ENCODE measurements at regions not wholly inside any gene's neighbourhood (a gene's known extent, or its start where the extent isn't known, plus 50 kb on each side); places are given as distances from the start of the nearest gene placed in this dataset.

DNA sequence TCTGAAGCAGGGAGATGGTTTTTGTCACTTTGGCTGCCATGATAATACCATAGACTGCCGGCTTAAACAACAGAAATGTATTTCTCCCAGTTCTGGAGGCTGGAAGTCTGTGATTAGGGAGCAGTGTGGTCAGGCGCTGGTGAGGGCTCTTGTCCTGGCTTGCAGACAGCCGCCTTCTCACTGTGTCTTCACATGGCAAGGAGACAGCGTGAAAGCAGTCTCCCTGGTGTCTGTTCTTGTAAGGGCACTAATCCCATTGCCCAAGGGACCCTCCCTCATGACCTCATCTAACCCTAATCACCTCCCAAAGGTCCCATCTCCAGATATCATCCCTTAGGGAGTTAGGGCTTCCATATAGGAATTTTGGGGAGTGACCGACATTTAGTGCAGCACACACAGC lies 167.0 kb downstream of the ENGASE start:
- DNase-seq, result no peak

DNA sequence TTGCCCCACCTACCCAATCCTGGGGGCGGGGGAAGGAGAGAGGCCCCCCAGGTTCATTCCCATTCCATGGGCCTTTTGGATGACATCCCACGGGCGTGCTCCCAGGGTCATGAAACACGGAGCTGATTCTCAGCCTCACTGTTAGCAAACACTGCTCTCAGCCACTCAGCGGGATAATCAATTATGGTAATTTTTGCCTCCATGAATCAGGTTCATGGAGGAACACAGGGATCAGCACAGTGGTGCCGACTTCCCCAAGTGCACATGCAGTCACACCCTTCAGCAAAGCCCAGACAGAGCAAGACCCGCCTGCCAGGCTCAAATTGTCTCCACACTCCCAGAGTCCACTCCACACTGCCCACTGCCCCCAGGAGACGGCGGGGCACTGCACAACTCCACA lies 164.6 kb downstream of the ENGASE start:
- no peak for DNase-seq

DNA sequence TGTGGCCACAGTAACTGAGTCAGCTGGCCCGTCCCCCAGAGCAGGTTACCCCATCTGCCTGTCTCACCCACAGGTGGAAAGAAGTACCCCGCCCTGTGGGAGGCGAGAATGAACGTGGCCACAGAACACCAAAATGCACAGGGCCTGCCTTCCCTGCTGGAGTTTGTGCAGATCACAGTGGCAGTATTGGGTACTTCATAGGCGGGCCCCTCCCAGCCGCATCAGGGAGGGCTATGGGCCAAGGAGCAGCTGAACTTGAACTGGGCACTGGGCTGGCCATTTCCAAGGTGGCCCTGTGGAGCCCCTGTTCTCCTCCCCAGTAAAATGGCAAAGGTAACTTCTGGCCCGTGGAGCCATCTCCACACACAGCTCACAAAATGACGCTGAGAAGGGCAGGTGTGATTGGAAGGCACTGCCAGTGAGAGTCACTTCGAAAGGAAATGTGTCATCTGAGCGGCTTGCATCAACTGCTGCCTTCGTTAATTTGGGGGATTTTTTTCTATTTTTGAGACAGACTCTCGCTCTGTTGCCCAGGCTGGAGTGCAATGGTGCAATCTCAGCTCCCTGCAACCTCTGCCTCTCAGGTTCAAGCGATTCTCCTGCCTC lies 162.9 kb downstream of the ENGASE start:
- DNase-seq, result no peak

DNA sequence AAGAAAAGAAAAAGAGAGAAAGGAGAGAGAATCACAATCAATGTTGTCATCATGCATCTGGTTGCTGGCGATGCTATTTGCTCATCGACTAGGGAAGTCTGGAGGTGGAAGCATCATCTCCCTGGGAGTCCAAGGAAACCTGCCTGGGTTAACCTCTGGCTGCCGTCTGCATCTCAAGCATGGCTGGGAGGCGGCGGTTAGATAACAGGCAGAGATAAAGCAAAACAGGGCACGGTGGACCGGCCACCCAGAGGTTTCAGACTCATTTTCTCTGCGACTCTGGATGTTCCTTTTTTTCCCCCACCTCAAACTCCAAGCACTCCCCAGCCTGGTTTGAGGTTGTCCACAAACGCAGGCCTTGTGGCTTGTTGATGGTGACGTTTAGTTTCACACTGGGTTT lies 161.2 kb downstream of the ENGASE start:
- no peak for DNase-seq

DNA sequence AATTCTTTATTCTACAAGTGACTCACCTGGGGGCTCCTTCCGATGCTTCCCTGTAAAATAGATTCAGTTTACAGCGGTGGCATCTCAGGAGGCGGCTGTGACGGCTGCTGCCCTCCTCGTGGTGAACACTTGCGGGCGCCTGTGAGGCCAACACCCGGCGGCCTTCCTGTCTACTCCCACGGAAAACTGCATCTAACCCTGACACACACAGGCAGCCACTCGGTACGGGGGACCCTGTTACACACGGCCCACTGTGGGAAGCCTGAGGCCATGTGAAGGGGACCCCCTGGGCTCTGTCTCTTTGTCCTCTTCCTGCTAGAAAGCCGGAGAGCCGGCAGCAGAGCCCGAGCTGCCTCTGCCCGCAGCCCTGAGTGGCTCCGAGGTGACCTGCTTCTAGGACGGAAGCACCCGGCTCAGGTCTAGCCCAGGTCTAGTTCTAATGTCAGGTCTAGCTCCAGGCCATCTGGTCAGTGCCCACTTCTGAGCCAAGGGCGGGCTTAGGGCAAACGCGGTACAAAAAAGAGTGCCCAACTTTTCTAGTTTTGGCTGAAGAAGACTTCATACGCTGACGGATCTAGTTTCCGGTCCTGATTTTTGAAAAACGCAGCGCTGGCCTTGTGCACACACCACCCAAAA lies 159.4 kb downstream of the ENGASE start:
- DNase-seq, result no peak

DNA sequence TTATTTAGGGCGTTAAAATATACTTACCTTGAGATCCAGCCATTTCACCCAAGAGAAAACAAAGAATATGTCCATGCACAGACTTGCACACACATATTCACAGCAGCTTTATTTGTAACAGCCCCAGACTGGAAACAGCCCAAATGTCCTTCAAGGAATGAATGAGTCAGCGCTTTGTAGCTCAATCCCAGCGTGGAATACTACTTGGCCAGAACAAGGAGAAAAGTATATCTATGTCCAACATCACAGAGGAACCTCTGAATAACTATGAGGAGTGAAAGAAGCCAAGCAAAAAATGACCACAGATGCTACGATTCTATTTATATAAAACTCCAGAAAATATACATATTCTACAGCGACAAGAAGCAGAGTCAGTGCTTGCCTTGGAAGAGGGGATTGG lies 158.3 kb downstream of the ENGASE start:
- DNase-seq, result no peak

DNA sequence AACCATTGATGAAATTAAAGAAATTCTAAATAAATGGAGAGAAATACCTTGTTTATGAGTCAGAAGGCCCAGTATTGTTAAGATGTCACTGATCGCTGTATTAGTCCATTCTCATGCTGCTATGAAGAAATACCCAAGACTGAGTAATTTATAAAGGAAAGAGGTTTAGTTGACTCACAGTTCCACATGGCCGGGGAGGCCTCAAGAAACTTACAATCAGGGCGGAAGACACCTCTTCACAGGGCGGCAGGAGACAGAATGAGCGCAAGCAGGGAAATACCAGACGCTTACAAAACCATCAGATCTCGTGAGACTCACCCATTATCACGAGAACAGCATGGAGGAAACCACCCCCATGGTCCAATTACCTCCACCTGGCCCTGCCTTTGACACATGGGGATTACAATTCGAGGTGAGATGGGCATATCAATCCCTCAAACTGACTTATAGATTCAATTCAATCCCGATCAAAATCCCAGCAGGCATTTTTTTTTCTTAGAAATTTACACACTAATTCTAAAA lies 157.2 kb downstream of the ENGASE start:
- DNase-seq, result no peak

DNA sequence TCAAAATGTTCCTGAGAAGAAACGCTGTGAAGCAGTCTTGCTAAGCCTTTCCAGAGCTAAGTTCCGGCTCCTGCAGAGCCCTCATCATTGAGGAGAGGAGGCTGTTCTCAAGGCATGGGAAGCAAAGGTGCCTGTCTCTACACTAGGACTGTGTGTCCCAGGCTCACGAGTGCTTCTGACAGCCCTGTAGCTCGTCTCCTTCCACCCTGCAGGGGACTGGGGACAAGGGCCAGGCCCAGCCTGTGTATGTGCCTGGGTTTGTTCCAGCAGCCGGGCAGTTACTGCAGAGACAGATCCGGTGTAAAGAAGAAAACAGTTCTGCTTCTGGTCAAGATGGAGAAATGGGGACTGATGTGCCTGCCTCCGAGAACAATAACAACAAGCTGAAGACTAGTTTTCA lies 156.0 kb downstream of the ENGASE start:
- DNase-seq, result no peak

DNA sequence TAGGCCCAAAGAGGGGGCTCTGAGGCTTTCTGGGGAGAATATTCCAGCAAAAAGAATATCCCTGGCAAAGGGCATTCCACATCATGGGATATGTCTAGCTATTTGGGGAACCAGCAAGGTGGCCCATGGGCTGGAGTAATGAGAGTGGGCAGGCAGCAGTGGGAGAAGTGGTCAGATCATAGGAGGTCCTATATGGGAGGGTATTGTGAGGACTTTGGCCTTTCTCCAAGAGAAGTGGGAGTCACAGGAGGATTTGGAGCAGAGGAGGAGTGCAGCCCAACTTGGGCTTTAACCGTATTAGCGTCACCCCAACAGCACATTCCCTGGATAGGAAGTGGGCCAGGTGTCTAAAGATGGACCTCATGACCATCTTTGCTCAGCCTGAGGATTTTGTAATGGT lies 151.4 kb downstream of the ENGASE start:
- DNase-seq, result no peak

DNA sequence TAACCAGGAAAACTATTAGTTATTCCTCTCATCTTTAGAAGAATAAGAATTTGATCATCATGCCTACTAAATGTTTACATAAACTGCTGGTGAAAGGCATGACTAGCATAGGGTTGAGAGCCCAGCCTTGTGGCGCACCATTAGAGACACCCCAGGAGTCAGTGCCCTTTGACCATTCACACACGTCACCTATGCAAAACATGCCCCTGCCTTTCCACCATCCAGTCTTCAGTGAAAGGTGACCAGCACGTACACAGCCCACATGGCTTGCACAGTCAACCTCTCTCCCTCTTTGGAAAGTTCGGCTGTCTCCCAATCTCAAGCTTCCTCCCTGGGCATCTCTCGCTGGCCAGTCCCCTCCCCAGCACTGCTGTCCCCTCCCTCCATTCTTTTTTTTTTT lies 150.3 kb downstream of the ENGASE start:
- no peak for DNase-seq

DNA sequence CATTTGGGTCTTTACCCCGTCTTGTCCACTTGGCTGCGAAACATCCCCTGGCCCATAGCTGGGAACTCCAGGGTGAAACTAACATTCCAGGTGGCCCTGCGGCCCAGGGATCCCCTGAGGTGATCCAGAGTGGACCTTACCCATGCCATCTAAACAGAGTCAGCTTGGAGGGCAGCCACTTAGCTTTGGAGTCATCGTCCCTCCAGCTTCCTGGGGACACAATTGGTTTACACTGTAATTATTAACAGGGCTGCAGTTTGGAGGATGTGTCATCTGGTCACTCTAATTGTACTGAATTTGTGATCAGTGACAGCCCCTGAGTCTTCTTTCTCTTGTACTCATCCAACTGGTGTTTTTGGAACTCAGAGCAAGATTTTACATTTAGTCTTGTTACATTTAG lies 149.9 kb downstream of the ENGASE start:
- DNase-seq, result no peak

DNA sequence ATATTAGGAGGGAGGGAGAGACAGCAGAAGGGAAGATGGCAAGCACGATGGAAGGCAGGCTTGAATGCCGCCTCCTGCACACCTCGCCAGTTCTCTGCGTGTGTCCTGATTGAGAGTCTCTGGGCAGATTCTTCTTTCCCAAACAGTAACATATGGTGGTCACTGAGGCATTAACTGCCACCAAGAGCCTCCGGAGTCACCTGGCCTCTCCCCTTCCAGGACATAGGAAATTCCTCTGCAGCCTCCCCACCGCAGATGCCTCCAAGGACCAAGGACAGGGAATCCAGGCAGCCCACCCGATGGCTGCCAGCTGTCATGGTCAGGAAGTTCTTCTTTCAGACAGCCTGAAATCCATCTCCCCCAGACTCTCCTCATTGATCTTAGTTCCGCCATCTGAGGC lies 149.3 kb downstream of the ENGASE start:
- DNase-seq, result no peak

DNA sequence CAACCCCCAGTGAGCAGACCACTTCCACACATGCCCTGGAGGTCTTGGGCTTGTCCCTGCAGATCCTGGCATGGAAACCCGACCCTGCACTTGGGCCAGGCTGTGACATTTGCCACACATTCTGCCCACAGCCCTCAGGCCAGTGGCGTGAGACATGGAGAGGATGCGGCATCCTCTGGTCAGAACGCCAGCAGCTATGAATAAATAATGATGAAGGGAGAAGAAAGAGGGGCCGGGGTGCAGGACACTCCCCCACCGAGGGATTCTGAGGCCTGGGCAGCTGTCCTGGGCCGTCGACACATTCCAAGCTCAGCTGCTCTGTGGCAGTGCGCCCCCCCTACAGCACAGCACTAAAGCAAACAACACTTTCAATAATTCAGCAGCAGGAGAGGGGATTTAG lies 148.8 kb downstream of the ENGASE start:
- DNase-seq, result no peak

DNA sequence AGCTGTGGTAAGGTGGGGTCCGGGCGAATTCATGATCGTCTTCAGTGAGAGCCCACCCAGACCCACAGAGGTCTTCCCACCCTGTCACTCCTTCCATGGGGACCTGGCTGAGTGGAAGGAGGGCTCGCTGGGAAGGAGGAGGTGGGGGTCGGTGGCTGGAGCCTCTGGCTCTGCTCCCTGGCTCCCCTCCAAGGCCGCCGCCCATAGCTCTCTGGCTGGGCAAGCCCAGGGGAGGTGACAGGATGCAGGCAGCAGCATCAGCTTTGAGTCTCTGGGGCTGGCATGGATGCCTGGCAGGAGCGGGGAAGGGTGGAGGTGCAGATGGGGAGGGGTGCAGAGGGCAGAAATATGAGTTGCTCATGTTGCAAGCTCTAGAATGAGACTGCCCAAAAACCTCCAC lies 147.0 kb downstream of the ENGASE start:
- DNase-seq, result no peak

DNA sequence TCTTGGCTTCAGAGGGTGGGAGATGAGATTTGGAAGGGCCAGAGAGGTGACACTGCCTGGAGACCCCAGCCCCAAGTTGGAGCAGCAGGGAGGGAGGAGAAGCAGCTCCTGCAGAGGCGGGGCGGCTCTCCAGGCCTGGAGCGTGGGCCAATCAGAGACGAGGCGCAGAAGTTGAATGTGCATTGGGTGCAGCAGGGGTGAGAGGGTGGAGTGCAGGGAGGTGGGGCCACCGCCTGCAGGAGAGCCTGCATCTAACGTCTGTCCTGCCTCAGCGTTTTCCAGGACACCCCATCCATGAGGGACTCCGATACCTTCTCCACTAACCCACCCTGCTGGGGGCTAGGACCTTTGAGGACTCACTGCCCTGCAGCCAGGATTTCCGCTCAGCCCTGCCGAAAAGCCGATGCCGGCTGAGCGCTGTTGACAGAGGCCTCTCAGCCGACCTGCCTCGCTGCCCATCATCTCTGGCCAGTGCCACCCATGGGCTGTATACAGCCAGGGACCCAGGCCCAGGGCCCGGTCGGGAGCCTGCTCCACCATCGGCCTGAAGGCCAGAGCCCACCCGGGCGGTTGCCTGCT lies 146.2 kb downstream of the ENGASE start:
- DNase-seq, result peak; percentile 71

DNA sequence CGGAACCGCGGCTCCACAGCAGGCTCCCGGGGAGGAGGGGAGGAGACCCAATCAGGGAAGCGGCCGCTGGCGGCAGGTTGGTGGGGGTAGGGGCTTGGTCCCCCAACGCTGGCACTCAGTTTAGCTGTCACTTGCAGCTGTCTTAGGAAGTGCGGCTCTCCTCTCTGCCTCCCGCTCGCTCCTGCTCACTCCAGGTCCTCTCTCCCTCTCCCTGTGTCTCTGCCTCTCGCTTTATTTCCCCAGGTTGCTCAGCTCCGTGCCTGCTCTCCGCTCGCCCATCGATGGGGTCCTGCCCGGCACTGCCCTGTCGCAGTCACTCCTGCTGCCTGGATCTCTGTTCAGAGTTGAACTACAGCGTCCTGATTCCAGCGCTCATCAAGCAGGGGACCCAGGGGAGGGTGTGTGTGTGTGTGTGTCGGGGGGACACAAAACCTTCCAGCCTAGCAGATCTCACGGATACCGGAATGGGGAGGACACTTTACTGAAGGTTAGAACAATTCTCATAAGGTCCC lies 145.6 kb downstream of the ENGASE start:
- no peak for DNase-seq

DNA sequence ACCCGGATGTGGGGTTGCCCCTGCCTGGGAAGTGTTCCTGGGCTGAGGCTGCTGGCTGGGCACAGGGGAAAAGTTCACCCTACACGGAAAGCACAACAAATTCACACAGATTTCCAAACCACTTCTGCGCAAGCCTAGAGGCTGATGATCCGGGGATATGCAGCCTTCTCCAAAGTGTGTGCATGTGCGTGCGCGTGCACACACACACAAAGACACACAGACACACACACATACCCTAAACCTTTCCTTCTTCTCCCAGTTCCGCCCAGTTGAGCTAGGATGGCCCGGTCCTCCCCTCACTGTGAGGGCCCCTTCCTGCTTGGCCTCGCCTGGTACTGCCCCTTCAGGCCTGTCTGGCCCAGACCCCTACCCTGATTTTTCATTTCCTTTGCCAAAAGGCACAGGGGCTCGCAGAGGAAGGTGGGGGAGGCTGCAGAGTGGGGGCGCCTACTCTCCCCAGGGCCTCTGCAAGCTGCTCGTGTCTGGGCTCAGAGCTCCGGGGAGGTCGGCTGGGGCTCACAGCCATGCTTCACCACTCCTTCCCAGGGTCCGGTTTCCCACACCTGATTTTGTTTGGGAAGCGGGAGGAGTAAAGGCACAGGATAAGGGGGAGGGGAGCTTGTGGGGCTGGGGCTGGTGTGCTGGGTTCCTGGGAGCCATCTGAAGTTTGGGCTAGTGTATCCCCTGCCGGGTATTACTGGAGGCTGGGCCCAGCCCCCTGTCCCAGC lies 144.7 kb downstream of the ENGASE start:
- DNase-seq, result no peak

DNA sequence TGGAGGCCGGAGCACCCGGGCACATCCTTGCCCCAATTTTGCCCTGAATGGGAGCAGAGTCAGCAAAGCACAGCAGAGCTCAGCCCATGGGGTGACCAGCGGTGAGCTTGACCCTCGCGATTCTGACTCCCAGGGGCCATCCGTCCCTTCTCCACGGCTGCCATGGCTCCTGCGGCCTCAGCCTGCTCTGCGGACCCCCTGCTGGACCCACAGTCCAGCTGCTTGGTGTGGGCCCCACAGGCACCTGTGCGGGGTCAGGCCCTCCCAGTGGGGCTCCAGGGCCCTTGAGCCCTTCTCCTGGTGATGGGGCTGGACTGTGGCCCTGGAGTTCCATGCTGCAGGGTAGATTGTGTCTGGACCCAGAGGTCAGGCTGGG lies 144.2 kb downstream of the ENGASE start:
- no peak for DNase-seq

DNA sequence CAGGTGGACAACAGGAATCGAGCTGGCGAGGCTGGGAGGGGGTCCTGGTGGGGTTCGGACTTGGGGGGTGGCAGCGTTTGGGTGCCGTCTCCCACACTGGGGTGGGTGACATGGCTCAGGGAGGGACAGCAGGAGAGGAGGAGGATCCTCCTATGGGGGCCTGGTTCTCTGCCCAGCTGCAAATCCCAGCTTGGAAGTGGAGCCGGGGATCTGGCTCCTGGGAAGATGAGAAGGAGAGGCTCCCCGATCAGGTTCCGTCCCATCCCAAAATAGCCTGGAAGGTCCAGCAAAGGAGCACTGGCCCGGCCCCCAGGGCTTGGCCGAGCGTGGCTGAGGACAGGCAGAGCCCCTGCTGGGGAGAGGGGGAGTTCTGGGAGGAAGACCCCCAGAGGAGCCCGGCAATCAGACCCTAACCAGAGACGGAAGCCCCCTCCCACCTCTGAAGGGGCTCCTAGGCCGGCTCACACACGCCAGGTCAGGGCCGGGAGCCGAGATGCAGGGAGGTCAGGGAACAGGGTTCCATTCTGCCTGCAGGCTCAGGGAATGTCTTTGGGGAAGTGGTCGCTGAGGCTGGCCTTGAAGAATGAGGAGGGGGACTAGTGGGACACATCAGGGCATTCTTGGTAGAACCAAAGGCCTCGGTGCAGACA lies 143.7 kb downstream of the ENGASE start:
- no peak for DNase-seq

DNA sequence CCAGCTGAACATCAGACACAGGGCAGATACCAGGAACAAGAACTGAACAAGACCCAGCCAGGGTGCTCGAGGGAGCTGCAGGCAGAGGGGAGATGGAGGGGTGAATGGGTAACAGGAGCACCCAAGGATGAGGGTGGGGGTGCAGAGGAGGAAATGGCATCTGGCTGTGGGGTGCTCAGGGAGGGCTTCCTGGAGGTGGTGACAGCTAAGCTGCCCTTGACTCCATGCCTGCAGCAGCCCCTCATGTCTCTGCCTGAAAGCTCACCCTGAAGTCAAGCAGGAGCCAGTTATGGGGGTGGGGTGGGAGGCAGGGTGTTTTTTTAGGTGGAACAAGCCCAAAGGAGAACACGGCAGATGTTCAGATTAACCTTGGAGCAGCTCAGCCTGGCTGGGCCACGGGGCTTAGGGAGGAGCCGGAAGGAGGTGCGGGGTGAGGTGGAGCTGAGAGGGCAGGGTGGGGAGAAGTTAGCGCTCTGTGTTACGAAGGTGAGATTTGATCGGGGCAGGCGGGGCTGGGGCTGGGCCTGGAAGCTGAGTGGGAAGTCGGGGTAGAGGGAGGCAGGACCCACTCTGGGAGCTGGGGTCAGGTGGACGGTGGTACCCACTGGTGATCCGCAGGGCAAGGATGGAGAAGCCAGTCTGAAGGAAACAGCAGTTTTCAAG lies 143.0 kb downstream of the ENGASE start:
- no peak for DNase-seq

DNA sequence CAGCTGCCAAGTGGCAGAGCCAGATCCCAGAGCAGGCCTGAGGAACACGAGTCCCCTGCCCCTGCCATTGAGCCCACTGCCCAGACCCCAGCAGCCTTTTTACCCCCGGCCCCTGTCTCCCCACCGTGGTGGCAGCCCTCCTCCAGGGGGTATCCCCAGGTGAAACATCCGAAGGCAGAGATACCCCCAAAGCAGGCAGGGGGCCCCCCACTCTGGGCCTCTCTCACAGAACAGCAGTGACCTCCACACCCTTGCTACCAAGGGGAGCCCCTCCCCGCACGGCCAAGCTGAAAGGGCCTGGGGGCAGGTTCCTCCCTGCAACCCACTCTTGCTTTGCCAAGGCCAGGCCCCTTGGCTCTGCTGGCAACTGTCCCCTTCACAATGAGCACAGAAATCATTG lies 142.2 kb downstream of the ENGASE start:
- DNase-seq, result no peak

DNA sequence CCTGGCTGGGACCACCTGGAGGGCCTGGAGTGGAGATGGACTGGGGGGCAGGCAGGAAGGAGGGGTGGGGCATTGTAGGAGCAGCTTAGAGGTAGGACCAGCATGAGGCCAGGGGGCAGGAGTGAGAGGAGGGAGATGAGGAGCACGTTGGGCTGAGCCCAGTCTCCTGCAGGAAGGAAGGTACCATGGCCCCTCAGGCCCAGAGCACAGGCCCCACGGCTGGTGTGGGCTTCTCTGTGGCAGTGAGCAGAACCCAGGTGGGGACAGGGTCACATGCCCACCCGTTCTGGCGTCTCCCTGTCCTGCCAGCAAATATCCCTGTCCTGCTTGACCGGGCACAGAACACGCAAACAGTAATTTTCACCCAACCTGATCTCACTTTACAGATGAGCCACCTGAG lies 141.8 kb downstream of the ENGASE start:
- DNase-seq, result no peak

DNA sequence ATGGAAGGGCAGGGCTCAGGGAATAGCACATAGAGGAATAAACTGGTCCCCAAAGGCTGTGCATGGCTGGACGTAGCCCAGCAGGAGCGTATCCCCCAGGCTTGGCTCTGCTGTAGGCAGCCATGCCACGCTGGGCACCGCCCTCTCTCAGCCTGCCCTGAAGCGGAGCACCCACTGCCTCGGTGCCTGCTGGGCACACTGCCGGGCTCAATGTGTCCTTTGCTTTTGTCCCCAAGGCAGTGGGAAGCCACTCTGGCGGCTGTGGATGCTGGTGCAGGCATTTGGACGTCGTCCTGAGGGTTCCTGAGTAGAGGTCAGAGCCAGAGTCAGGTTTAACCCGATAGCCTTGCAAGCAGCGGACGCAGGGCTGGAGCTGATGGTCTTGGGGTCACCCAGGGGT lies 141.0 kb downstream of the ENGASE start:
- DNase-seq, result no peak
